ENCODE measurements at regions not wholly inside any gene's neighbourhood (a gene's known extent, or its start where the extent isn't known, plus 50 kb on each side); places are given as distances from the start of the nearest gene placed in this dataset.

DNA sequence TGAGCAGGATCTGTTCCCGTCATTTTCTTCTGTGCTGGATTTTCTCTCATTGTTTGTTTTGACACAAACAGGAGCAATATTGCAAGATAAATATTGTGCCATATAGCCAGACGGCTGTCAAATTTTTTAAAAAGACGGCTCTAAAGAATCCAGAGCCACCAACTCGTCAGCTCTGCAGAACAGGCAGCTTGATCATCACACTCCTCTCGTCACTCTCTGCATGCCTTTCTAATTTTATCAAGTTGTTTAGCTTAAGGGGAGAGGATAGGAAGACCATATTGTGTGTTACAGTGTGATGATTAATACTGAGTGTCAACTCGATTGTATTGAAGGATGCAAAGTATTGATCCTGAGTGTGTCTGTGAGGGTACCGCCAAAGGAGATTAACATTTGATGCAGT, 562.8 kb downstream of the GALC start:
- 92% methylated on average over 6 of the region's 7 CpGs for WGBS (ENCODE audit: insufficient coverage)
- Histone ChIP-seq H3K27me3 (ENCODE audit: control insufficient read depth, insufficient read depth, low read length) (no peaks in the 10 kb centered on the region), H3K4me1 (ENCODE audit: control insufficient read depth, insufficient read depth, low read length) (no peaks in the 10 kb centered on the region), H3K36me3 (ENCODE audit: control insufficient read depth, insufficient read depth, low read length) (no peaks in the 10 kb centered on the region), H3K9me3 (ENCODE audit: control insufficient read depth, insufficient read depth, low read length) (no peaks in the 10 kb centered on the region), H3K4me3 (ENCODE audit: low read length) (no peak overlapping the region), H3K27ac (ENCODE audit: low read length) (no peak overlapping the region)
- intact Hi-C loops (cut with micrococcal nuclease) = no loop called here
- H3K9me3 Mint-ChIP-seq = peaks cover 11 to 13% of the 10 kb centered on the region in 2 donors
- H3K36me3 Mint-ChIP-seq = no peaks in the 10 kb centered on the region
- TF ChIP-seq, protein P1, sequence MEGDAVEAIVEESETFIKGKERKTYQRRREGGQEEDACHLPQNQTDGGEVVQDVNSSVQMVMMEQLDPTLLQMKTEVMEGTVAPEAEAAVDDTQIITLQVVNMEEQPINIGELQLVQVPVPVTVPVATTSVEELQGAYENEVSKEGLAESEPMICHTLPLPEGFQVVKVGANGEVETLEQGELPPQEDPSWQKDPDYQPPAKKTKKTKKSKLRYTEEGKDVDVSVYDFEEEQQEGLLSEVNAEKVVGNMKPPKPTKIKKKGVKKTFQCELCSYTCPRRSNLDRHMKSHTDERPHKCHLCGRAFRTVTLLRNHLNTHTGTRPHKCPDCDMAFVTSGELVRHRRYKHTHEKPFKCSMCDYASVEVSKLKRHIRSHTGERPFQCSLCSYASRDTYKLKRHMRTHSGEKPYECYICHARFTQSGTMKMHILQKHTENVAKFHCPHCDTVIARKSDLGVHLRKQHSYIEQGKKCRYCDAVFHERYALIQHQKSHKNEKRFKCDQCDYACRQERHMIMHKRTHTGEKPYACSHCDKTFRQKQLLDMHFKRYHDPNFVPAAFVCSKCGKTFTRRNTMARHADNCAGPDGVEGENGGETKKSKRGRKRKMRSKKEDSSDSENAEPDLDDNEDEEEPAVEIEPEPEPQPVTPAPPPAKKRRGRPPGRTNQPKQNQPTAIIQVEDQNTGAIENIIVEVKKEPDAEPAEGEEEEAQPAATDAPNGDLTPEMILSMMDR (IDR thresholded peaks at IDR 0.05) = no peak
- DNase-seq (no peak), ATAC-seq (no peak)
- H3K27me3 Mint-ChIP-seq (ENCODE audit: low read depth in 2 of 2) = no peaks in the 10 kb centered on the region
- H3K4me3 Mint-ChIP-seq = no peak overlapping the region
- H3K27ac Mint-ChIP-seq = no peak overlapping the region
- no peaks in the 10 kb centered on the region for H3K4me1 Mint-ChIP-seq

DNA sequence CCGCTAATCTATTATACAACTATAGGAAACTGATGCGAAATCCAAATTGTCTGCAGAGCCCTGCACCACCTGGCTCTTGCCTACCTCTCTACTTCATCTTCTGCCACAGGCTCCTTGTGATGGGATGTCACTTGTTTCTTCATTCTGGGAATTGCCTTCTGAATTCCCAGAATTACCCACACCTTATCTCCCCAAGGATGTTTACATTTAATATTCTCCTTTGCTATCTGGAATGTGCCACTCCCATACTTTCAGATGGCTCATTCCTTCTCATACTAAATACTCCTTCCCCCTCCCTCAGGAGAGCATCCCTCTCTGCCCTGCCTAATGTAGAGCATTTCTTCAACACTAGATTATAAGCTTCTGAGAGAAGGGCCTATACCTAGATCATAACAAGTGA, 573.1 kb downstream of the GALC start:
- no peak overlapping the region for H3K4me3 ChIP-seq (ENCODE audit: low read length)
- Mint-ChIP-seq H3K4me1 (no peaks in the 10 kb centered on the region), H3K27ac (no peak overlapping the region), H3K4me3 (no peak overlapping the region), H3K9me3 (peaks cover 21 to 26% of the 10 kb centered on the region in 2 donors), H3K27me3 (ENCODE audit: low read depth in 2 of 2) (no peaks in the 10 kb centered on the region), H3K36me3 (peaks cover 7% of the 10 kb centered on the region)
- no peaks in the 10 kb centered on the region for H3K27me3 ChIP-seq (ENCODE audit: control insufficient read depth, insufficient read depth, low read length)
- 95% methylated on average over 2 of the region's 2 CpGs for WGBS (ENCODE audit: insufficient coverage)
- peaks cover 3% of the 10 kb centered on the region for H3K9me3 ChIP-seq (ENCODE audit: control insufficient read depth, insufficient read depth, low read length)
- TF ChIP-seq, protein P1 (IDR thresholded peaks at IDR 0.05) = no peak
- no peak overlapping the region for H3K27ac ChIP-seq (ENCODE audit: low read length)
- DNase-seq (no peak), ATAC-seq (no peak)
- H3K36me3 ChIP-seq (ENCODE audit: control insufficient read depth, insufficient read depth, low read length) = no peaks in the 10 kb centered on the region
- H3K4me1 ChIP-seq (ENCODE audit: control insufficient read depth, insufficient read depth, low read length) = no peaks in the 10 kb centered on the region
- intact Hi-C loops (cut with micrococcal nuclease) = no loop called here

DNA sequence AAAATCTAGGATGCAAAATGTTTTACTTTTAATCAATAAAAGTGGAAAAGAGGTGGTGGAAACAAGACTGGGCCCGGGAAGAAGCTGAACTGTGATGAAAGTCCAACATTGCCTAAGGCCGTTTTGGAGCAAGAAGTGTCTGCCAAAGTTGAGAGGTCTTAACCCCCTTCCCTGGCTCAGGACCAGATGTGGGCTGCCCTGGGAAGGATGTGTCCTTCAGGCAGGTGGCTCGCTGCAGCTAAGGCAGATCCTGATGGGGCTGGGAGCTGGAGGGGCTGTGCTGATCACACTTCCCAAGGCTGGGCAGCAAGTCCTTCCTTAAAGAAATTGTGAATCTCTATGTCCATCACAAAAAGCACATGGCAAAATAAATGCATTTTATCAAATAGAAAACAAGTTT, 581.6 kb downstream of the GALC start:
- WGBS (ENCODE audit: insufficient coverage) = 77% methylated on average over 3 of the region's 3 CpGs
- Mint-ChIP-seq H3K27ac (no peak overlapping the region), H3K9me3 (peaks cover 3 to 8% of the 10 kb centered on the region in 2 donors), H3K36me3 (peaks cover 3% of the 10 kb centered on the region), H3K27me3 (ENCODE audit: low read depth in 2 of 2) (no peaks in the 10 kb centered on the region), H3K4me1 (no peaks in the 10 kb centered on the region), H3K4me3 (no peak overlapping the region)
- DNase-seq (no peak), ATAC-seq (no peak)
- H3K4me3 ChIP-seq (ENCODE audit: low read length) = no peak overlapping the region
- no peaks in the 10 kb centered on the region for H3K4me1 ChIP-seq (ENCODE audit: control insufficient read depth, insufficient read depth, low read length)
- H3K36me3 ChIP-seq (ENCODE audit: control insufficient read depth, insufficient read depth, low read length) = no peaks in the 10 kb centered on the region
- H3K27ac ChIP-seq (ENCODE audit: low read length) = no peak overlapping the region
- no peaks in the 10 kb centered on the region for H3K27me3 ChIP-seq (ENCODE audit: control insufficient read depth, insufficient read depth, low read length)
- no peaks in the 10 kb centered on the region for H3K9me3 ChIP-seq (ENCODE audit: control insufficient read depth, insufficient read depth, low read length)
- intact Hi-C loops (cut with micrococcal nuclease) = no loop called here
- TF ChIP-seq, protein P1 (IDR thresholded peaks at IDR 0.05) = no peak

DNA sequence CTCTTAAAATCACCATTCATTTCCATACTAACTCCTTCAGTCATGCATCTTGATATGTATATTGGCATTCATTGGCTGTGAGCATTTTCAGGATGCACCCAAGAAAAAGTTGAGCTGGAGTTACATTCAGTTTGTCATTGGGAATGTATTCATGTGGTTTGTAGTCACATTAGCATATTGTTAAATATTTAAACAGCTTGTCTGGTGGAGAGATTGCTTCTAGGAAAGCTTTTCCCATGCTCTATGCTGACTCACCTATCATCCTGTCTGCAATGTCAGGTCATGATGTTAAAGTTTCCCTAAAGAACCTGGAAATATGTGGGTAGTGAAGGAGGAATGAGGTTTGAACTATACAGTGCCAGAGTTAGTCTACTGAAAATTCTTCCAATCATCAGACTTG, 583.6 kb downstream of the GALC start:
- H3K4me1 Mint-ChIP-seq = no peaks in the 10 kb centered on the region

More for the DNA sequence above, 583.6 kb downstream of the GALC start:
- no peak overlapping the region for H3K27ac Mint-ChIP-seq
- no peak overlapping the region for H3K4me3 Mint-ChIP-seq
- no peaks in the 10 kb centered on the region for H3K36me3 Mint-ChIP-seq
- Histone ChIP-seq H3K4me3 (ENCODE audit: low read length) (no peak overlapping the region), H3K27me3 (ENCODE audit: control insufficient read depth, insufficient read depth, low read length) (no peaks in the 10 kb centered on the region), H3K4me1 (ENCODE audit: control insufficient read depth, insufficient read depth, low read length) (no peaks in the 10 kb centered on the region), H3K27ac (ENCODE audit: low read length) (no peak overlapping the region), H3K36me3 (ENCODE audit: control insufficient read depth, insufficient read depth, low read length) (no peaks in the 10 kb centered on the region), H3K9me3 (ENCODE audit: control insufficient read depth, insufficient read depth, low read length) (peaks cover 3% of the 10 kb centered on the region)
- TF ChIP-seq, protein P1 (IDR thresholded peaks at IDR 0.05) = no peak
- ATAC-seq = no peak
- H3K27me3 Mint-ChIP-seq (ENCODE audit: low read depth in 2 of 2) = no peaks in the 10 kb centered on the region
- DNase-seq = no peak
- peaks cover 5 to 10% of the 10 kb centered on the region in 2 donors for H3K9me3 Mint-ChIP-seq
- intact Hi-C loops (cut with micrococcal nuclease) = no loop called here
